ENCODE measurements at regions not wholly inside any gene's neighbourhood (a gene's known extent, or its start where the extent isn't known, plus 50 kb on each side); places are given as distances from the start of the nearest gene placed in this dataset.
A peak's percentile ranks its signal among the peaks of the same experiment; 100 is the strongest.

GRCh38 chr2:219698748-219699439, 71.5 kb downstream of the SLC4A3 start:
- ATAC-seq = peak; percentile 71
- peaks cover 15% of the 10 kb centered on the region for H3K27me3 Mint-ChIP-seq (ENCODE audit: low read depth)
- peaks cover 4% of the 10 kb centered on the region for H3K9me3 Mint-ChIP-seq
- H3K4me1 Mint-ChIP-seq = peaks cover 43% of the 10 kb centered on the region
- TF ChIP-seq ERG (CRISPR knock-in tag; IDR thresholded peaks at IDR 0.05) = no peak
- TF ChIP-seq CDX4 (CRISPR knock-in tag; IDR thresholded peaks at IDR 0.05; ENCODE audit: borderline replicate concordance) = no peak
- TF ChIP-seq USF1 (CRISPR knock-in tag; IDR thresholded peaks at IDR 0.05) = no peak
- no peak for TF ChIP-seq ATF3 (CRISPR knock-in tag; conservative IDR thresholded peaks at IDR 0.05)
- TF ChIP-seq ZNF416 (CRISPR knock-in tag; IDR thresholded peaks at IDR 0.05) = no peak
- TF ChIP-seq ZNF425 (CRISPR knock-in tag; conservative IDR thresholded peaks at IDR 0.05) = no peak
- TF ChIP-seq USF2 (CRISPR knock-in tag; IDR thresholded peaks at IDR 0.05) = no peak
- TF ChIP-seq OVOL2 (CRISPR knock-in tag; IDR thresholded peaks at IDR 0.05; ENCODE audit: borderline replicate concordance) = no peak
- TF ChIP-seq SMAD3 (CRISPR knock-in tag; IDR thresholded peaks at IDR 0.05; ENCODE audit: borderline replicate concordance) = no peak
- TF ChIP-seq GRHL2 (CRISPR knock-in tag; IDR thresholded peaks at IDR 0.05; ENCODE audit: insufficient replicate concordance, severe bottlenecking) = no peak
- TF ChIP-seq GABPB1 (CRISPR knock-in tag; IDR thresholded peaks at IDR 0.05) = no peak
- TF ChIP-seq SMAD4 (CRISPR knock-in tag; IDR thresholded peaks at IDR 0.05) = no peak
- TF ChIP-seq ZNF263 (CRISPR knock-in tag; IDR thresholded peaks at IDR 0.05; ENCODE audit: low read depth) = no peak
- TF ChIP-seq ZNF281 (CRISPR knock-in tag; IDR thresholded peaks at IDR 0.05) = no peak
- no peak for TF ChIP-seq KAT7 (CRISPR knock-in tag; IDR thresholded peaks at IDR 0.05; ENCODE audit: borderline replicate concordance)
- no peak for TF ChIP-seq JAZF1 (CRISPR knock-in tag; IDR thresholded peaks at IDR 0.05)
- no peak for TF ChIP-seq CREM (CRISPR knock-in tag; IDR thresholded peaks at IDR 0.05)
- no peak for TF ChIP-seq MAX (CRISPR knock-in tag; IDR thresholded peaks at IDR 0.05)
- no peak overlapping the region for H3K27ac Mint-ChIP-seq
- H3K4me3 Mint-ChIP-seq = no peak overlapping the region
- ChIA-PET POLR2A (no interaction called here), CTCF (interaction anchor here (0.9 to 2.9 kb wide), 2 partner anchors 9 to 46 kb away, joined by 3 to 14 read pairs; no protein-coding TSS in a partner anchor)
- no peak for DNase-seq (ENCODE audit: low spot score)
- no peaks in the 10 kb centered on the region for H3K36me3 Mint-ChIP-seq

All from WTC11 (cell line).